GM23248 (cell line): ENCODE measurements at regions not wholly inside any gene's neighbourhood (a gene's known extent, or its start where the extent isn't known, plus 50 kb on each side); places are given as distances from the start of the nearest gene placed in this dataset.

Experiments used
- DNase-seq: peaks from one replicate; pipeline ENCODE4 v3.0.0-alpha.2; 2015
- H2AFZ ChIP-seq: fragments of 200-600 bp; sonication (generic); 2 replicates; pipeline ENCODE4 v1.6.1; 2016; ENCODE audit warnings: antibody characterized with exemption
- H3F3A ChIP-seq: fragments of 200-600 bp; sonication (generic); 2 replicates; pipeline ENCODE4 v1.6.1; 2016; ENCODE audit warnings: mild to moderate bottlenecking, antibody characterized with exemption, mixed run types; ENCODE audit not compliant: insufficient read depth
- H3K27ac ChIP-seq: fragments of 200-600 bp; sonication (generic); 2 replicates; pipeline ENCODE4 v1.5.1; 2016; ENCODE audit warnings: mild to moderate bottlenecking
- H3K27me3 ChIP-seq: fragments of 200-600 bp; sonication (generic); replicated peaks from 2 replicates; pipeline ENCODE4 v1.6.1; 2016; ENCODE audit warnings: mild to moderate bottlenecking; ENCODE audit not compliant: insufficient read depth
- H3K36me3 ChIP-seq: fragments of 200-600 bp; sonication (generic); 2 replicates; pipeline ENCODE4 v1.6.1; 2016; ENCODE audit warnings: low read depth, mild to moderate bottlenecking
- H3K4me1 ChIP-seq: fragments of 200-600 bp; sonication (generic); 2 replicates; pipeline ENCODE4 v1.6.1; 2016; ENCODE audit warnings: mild to moderate bottlenecking; ENCODE audit not compliant: insufficient read depth
- H3K4me2 ChIP-seq: fragments of 200-600 bp; sonication (generic); one replicate; pipeline ENCODE4 v1.6.1; 2016; ENCODE audit warnings: mild to moderate bottlenecking; ENCODE audit not compliant: unreplicated experiment
- H3K4me3 ChIP-seq: fragments of 200-600 bp; sonication (generic); 2 replicates; pipeline ENCODE4 v1.5.1; 2016; ENCODE audit warnings: mild to moderate bottlenecking
- H3K79me2 ChIP-seq: fragments of 200-600 bp; sonication (generic); 2 replicates; pipeline ENCODE4 v1.6.1; 2016; ENCODE audit warnings: mild to moderate bottlenecking; ENCODE audit not compliant: insufficient read depth
- H3K9ac ChIP-seq: fragments of 200-600 bp; sonication (generic); 2 replicates; pipeline ENCODE4 v1.6.1; 2016; ENCODE audit warnings: mild to moderate bottlenecking
- H3K9me2 ChIP-seq: fragments of 200-600 bp; sonication (generic); 2 replicates; pipeline ENCODE4 v1.6.1; 2016; ENCODE audit warnings: mixed run types, mild to moderate bottlenecking, moderate library complexity; ENCODE audit not compliant: insufficient read depth
- H3K9me3 ChIP-seq: fragments of 200-600 bp; sonication (generic); one replicate; pipeline ENCODE4 v1.6.1; 2017; ENCODE audit warnings: low read depth
- H4K20me1 ChIP-seq: fragments of 200-600 bp; sonication (generic); 2 replicates; pipeline ENCODE4 v1.6.0; 2016; ENCODE audit not compliant: insufficient read depth
- EZH2 ChIP-seq: fragments of 200-600 bp; sonication (generic); IDR thresholded peaks from 2 replicates; pipeline ENCODE4 v1.6.1; 2018; ENCODE audit warnings: antibody characterized with exemption, mild to moderate bottlenecking; ENCODE audit not compliant: insufficient read depth, poor library complexity, severe bottlenecking
- EZH2phosphoT487 ChIP-seq: fragments of 200-600 bp; sonication (generic); IDR thresholded peaks from 2 replicates; pipeline ENCODE4 v1.6.1; 2018; ENCODE audit warnings: antibody characterized with exemption, moderate library complexity, mild to moderate bottlenecking, low read depth; ENCODE audit not compliant: insufficient read depth
- WGBS, 2 experiments: methylation state at CpG; one replicate each; pipeline ENCODE4 v1.1.6; 2015 to 2017; ENCODE audit warnings: low lambda C conversion rate in 2 of 2, low coverage in 1 of 2; ENCODE audit errors: missing lambda C conversion rate in 2 of 2; 5-methylcytosine and 5-hydroxymethylcytosine counted together
- in situ Hi-C: fragments of 300-500 bp; cut with MboI; formaldehyde crosslinking; loops from 2 replicates; pipeline ENCODE4 v1.15.0; 2020

DNA sequence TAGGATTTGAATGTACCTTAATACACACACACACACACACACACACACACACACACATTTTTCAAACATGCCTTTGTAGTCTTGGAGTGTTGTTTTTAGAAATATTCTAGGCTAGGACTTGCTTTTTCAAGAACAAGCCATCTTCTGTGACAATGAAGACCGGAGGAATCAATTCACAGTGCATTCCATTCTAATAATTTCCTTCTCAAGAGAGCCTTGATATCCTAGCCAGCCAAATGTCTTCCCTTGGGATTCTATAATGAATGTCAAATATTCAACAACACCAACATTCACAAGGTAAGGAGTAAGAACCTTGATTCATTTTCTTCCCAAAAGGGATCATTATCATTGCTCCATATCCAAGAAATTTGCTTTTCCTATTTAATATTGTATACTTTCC is 180.3 kb downstream of the SLITRK1 start:
- H3K79me2 ChIP-seq, result no peaks in the 10 kb centered on the region
- H3K9me3 ChIP-seq, result no peaks in the 10 kb centered on the region
- TF ChIP-seq EZH2, result no peak
- TF ChIP-seq EZH2phosphoT487, result no peak
- H3K4me2 ChIP-seq, result no peak overlapping the region
- H3K9me2 ChIP-seq, result no peaks in the 10 kb centered on the region
- no peaks in the 10 kb centered on the region for H4K20me1 ChIP-seq
- H3K36me3 ChIP-seq, result no peaks in the 10 kb centered on the region
- DNase-seq, result no peak
- no peaks in the 10 kb centered on the region for H3K4me1 ChIP-seq
- no peaks in the 10 kb centered on the region for H3F3A ChIP-seq
- no peak overlapping the region for H3K9ac ChIP-seq
- no peak overlapping the region for H2AFZ ChIP-seq
- no peak overlapping the region for H3K27ac ChIP-seq
- H3K27me3 ChIP-seq, result no peaks in the 10 kb centered on the region
- in situ Hi-C loops, result no loop called here
- H3K4me3 ChIP-seq, result no peak overlapping the region
- 35 to 58% methylated on average over 1 of the region's 1 CpG for WGBS, 2 experiments

DNA sequence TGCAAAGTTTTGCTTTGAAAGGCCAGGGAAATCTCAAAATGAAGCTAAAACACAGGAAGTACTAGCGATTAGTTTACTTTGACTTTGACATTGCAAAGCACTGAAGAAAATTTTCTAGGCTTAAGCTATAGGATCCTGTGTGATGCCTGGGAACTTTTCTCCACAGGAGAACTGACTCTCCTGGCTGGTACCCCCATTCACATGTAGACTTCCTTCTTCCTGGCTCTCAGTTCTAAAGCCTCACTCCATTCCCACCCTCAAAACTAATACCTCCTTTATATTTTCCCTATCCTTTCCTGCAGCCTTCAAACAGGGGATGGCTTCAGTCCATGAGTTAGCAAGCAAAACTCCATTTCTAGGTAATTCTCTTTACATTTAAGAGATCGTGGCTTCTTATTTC is 189.5 kb downstream of the SLITRK1 start:
- DNase-seq, result no peak
- in situ Hi-C loops, result no loop called here
- no peak overlapping the region for H3K27ac ChIP-seq
- no peaks in the 10 kb centered on the region for H3K79me2 ChIP-seq
- H2AFZ ChIP-seq, result no peak overlapping the region
- H3K9ac ChIP-seq, result no peak overlapping the region
- H3K4me2 ChIP-seq, result no peak overlapping the region
- H3K4me1 ChIP-seq, result no peaks in the 10 kb centered on the region
- H3K9me3 ChIP-seq, result no peaks in the 10 kb centered on the region
- no peaks in the 10 kb centered on the region for H3K9me2 ChIP-seq
- no peaks in the 10 kb centered on the region for H3K27me3 ChIP-seq
- no peaks in the 10 kb centered on the region for H3F3A ChIP-seq
- TF ChIP-seq EZH2 (no peak), EZH2phosphoT487 (no peak)
- H3K4me3 ChIP-seq, result no peak overlapping the region
- H4K20me1 ChIP-seq, result no peaks in the 10 kb centered on the region
- H3K36me3 ChIP-seq, result no peaks in the 10 kb centered on the region
- 55 to 59% methylated on average over 2 of the region's 2 CpGs for WGBS, 2 experiments

DNA sequence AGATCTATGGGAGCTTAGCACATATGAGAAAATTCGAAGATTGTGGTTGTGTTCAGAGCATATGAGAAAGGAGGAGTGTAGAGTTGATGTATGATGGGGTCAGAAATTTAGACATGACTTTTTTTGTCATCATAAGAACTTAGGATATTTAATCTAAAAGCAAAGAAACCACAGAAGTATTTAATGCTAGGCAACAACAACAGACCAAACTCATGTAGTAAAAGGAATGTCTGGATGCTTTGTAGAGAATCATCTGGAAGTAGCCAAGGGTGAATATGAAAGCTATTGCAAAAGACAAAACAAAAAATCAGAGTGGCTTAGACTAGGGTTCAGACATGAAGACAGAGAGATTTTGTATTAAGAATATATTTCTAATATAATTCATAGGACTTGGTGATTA is 190.3 kb downstream of the SLITRK1 start:
- Histone ChIP-seq H3K9ac (no peak overlapping the region), H3K4me3 (no peak overlapping the region), H3K79me2 (no peaks in the 10 kb centered on the region), H3K36me3 (no peaks in the 10 kb centered on the region), H4K20me1 (no peaks in the 10 kb centered on the region), H3K9me2 (no peaks in the 10 kb centered on the region), H3K9me3 (no peaks in the 10 kb centered on the region), H3K4me1 (no peaks in the 10 kb centered on the region), H3K27ac (no peak overlapping the region), H3K27me3 (no peaks in the 10 kb centered on the region), H3F3A (no peaks in the 10 kb centered on the region), H2AFZ (no peak overlapping the region), H3K4me2 (no peak overlapping the region)
- peak; percentile 7 for DNase-seq
- in situ Hi-C loops, result no loop called here
- TF ChIP-seq EZH2phosphoT487, result no peak
- no peak for TF ChIP-seq EZH2
- 14 to 18% methylated on average over 1 of the region's 1 CpG for WGBS, 2 experiments

DNA sequence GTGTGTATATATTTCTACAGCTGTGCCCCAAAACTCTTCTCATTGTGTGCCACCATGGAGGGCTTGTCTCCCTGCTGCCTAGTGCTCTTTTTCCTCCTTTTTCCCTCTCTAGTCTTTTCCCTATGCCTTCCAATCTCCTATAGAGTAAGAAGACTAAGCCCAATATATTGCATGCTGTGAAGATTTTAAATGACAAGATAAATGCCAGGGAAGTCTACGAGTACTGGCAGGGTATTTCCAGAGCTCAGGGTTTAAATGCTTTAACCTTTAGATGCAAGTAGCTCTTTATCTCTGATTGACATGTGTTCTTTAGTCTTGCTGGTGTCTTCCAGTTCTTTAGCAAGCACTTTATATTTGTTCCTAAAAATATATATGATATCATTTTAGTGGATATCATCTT is 200.7 kb downstream of the SLITRK1 start:
- TF ChIP-seq EZH2phosphoT487, result no peak
- no peak for TF ChIP-seq EZH2
- Histone ChIP-seq H3K9me2 (no peaks in the 10 kb centered on the region), H3K4me1 (no peaks in the 10 kb centered on the region), H3K27me3 (no peaks in the 10 kb centered on the region), H3K9me3 (no peaks in the 10 kb centered on the region), H3K9ac (no peak overlapping the region), H4K20me1 (no peaks in the 10 kb centered on the region; the same call in 1 of the 2 replicates), H3K4me2 (no peak overlapping the region), H3K4me3 (no peak overlapping the region), H3F3A (no peaks in the 10 kb centered on the region), H3K79me2 (no peaks in the 10 kb centered on the region), H3K36me3 (no peaks in the 10 kb centered on the region), H2AFZ (no peak overlapping the region), H3K27ac (no peak overlapping the region)
- no peak for DNase-seq
- WGBS, 2 experiments, result 43 to 45% methylated on average over 1 of the region's 1 CpG
- in situ Hi-C loops, result no loop called here

DNA sequence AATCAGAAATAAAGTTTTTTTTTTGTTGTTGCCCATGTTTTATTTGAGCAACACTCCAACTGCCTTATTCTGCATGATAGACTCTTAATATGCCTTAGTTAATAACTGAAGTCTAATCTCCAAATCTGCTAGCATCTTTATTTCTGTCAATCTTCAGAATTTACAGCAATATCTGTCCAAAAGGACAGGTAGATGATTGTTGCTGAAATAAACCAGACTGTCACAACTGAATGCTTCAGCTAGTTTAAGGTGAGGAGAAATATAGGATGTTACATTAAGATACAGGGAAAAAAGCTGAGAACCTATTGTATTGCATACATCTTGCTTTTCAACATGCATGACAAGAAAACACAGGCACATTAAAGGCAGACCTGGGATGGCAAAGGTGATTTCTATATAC is 204.3 kb downstream of the SLITRK1 start:
- Histone ChIP-seq H3K9me3 (no peaks in the 10 kb centered on the region), H3K27me3 (no peaks in the 10 kb centered on the region), H3K27ac (no peak overlapping the region), H3K9me2 (no peaks in the 10 kb centered on the region), H3F3A (no peaks in the 10 kb centered on the region), H3K9ac (no peak overlapping the region), H3K4me3 (no peak overlapping the region), H3K36me3 (no peaks in the 10 kb centered on the region), H3K4me1 (no peaks in the 10 kb centered on the region), H3K4me2 (no peak overlapping the region), H4K20me1 (no peaks in the 10 kb centered on the region; the same call in 1 of the 2 replicates), H3K79me2 (no peaks in the 10 kb centered on the region), H2AFZ (no peak overlapping the region)
- in situ Hi-C loops, result no loop called here
- no peak for DNase-seq
- TF ChIP-seq EZH2, result no peak
- no peak for TF ChIP-seq EZH2phosphoT487
